GM21526 (cell line): ENCODE measurements at regions not wholly inside any gene's neighbourhood (a gene's known extent, or its start where the extent isn't known, plus 50 kb on each side); places are given as distances from the start of the nearest gene placed in this dataset.

Experiments used
- ATAC-seq: cut with Tn5 transposase; IDR thresholded peaks from one replicate; pipeline ENCODE4 v1.9.1; 2021; ENCODE audit warnings: moderate library complexity; ENCODE audit not compliant: unreplicated experiment, low FRiP score

GRCh38 chr2:181290182-181290581 is 167.0 kb upstream of the ITGA4 start:
- no peak for ATAC-seq

DNA sequence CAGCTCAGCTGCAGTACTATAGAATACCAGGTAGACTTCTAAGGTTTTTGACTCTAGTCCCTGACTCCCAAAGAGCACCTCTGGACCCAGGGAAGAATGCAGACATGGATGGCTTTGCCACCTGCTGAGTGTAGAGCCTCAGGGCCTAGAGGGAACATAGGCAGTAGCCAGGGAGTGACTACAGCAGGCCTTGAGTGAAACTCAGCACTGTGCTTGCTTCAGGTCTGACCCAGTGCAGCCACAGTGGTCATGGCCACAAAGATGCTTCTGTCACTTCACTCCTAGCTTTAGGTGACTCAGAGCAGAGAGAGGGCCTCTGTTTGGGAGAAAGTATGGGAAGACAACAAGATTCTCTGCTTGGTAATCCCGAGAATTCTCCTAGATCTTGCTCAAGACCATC is 162.2 kb upstream of the ITGA4 start:
- ATAC-seq, result no peak

- ATAC-seq, result no peak
These were observed 156.4 kb upstream of the ITGA4 start for GRCh38 chr2:181300600-181301291.

GRCh38 chr2:181304011-181304844 is 153.0 kb upstream of the ITGA4 start:
- ATAC-seq, result peak; percentile 33

DNA sequence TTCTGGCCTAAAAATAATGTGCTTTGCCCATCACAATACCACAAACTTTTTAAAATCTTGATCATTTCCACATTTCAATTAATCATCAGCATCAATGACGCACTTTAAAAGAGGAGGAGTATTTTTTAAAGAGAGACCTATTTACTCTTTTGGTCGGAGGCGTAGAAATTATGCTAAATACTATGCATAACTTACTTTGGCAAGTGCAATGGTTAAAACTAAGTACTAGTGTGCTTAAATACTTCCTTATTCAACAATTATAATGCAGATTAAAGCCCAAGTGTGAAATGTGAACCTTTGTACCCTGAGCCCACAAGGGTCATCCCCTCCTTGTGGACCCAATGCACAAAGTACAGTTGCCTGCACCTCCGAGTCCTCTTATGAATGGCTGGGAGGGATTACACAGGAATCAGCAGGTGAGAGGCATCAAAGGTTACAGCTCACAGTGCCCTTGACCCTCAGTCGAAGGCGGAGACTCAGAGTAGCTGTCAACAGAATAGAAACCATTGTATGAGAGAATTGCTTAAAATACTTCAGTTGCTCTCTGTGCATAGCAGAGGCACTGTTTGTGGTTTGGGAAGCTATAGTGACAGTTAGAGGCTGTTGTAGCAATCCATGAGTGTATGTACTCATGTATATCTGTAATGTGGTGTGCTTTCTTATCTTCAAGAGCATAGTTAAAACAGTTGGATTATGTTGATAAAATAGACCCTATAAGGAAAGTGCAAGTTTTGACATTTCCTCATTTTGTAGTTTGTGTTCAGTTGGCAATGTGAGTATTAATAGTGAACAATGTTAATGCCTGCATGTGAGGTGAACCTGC is 151.7 kb upstream of the ITGA4 start:
- peak; percentile 90 for ATAC-seq

DNA sequence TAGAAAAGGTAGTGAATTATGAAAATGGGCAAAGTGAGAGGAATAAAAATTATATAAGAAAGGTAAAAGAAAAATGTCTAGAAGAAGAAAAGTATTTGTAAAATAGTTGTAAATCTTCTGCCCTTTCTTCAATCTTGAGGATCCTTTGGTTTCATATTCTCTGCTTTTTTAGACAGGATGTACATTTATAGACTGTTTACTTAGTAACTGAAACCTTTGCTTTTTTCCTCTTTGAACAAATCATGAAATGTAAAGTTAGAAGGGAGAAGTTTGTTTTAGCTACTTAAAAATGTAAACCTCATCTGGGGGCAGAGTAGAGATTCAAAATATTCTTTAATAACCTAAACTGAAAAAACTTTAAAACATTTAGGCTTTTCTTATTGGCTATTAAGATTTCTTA is 150.4 kb upstream of the ITGA4 start:
- ATAC-seq, result no peak

DNA sequence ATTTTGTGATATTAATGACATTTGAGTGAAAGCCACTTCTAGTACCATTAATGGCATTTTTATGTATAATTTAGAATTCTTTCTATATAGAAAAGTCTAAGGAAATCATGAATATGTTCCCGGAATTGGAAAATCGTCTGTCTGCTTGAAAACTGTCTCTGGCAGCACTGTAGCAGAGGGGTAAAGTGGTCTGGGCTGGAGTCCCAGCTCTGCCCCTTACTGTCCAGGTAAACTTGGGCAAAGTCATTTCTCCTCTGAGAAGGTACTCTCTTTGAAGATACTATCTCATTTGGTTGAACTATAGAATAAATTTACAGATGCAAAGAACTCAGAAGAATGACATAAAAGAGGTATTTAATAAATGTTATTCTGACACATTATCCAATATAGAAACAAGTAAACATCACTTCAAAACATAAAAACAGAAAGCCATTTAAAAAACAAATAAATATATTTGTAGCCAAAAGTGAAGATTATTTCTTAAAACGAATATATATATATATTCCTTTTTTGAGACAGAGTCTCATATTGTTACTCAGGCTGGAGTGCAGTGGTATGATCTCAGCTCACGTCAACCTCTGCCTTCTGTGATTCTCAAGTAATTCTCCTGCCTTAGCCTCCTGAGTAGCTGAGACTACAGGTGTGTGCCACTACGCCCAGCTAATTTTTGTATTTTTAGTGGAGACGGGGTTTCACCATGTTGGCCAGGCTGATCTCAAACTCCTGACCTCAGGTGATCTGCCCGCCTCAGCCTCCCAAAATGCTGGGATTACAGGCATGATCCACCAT is 149.8 kb upstream of the ITGA4 start:
- ATAC-seq, result no peak

DNA sequence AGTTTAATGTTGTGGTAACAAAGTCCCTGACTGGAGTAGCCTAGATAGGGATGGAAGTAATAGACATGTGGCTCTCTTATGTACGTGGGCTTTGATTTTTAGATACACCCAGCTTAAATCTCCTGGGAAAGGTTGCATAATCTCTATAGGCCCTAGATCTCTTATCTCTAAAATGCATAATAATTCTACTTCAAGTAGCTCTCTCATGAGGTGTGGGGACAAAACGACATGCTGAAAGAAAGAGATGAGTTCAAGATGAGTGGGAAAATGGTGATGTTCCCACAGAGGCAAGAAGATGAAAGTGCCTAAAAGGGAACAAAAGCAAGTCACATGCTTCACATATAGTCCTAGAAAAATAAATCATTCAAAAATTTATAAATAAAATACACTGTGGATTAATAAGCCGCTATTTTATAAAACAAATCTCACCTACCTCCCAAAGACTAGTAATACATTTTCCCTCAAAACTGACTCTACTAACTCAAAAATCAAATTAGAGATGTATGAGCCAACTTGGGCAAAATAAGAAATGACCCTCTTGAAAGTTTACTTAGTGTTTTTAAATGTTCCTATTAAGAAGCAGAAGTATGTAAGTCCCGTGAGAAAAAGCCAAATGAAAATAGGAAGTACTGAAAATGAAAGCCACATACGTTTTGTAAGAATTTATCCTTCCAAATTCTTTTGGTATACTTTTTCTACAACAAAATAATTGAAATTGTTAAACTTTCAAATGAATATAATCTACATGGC is 148.2 kb upstream of the ITGA4 start:
- no peak for ATAC-seq

- ATAC-seq, result no peak
These were observed 147.6 kb upstream of the ITGA4 start for GRCh38 chr2:181309586-181309985.

DNA sequence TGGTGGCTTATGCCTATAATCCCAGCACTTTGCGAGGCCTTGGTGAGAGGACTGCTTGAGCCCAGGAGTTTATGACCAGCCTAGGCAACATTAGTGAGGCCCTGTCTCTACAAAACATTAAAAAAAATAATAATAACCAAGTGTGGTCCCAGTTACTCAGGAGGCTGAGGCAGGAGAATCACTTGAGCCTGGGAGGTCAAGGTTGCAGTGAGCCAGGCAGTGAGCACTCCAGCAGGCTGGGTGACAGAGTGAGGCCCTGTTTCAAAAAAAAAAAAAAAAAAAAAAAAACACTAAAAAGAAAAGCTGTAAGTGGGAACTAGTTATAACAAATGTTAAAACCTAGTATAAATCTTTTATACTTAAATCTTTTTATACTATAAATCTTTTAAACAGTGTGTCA is 146.2 kb upstream of the ITGA4 start:
- ATAC-seq, result no peak

GRCh38 chr2:181311837-181312236 is 145.3 kb upstream of the ITGA4 start:
- peak; percentile 28 for ATAC-seq

- ATAC-seq, result peak; percentile 79
These were observed 144.7 kb upstream of the ITGA4 start for GRCh38 chr2:181312515-181312927.

DNA sequence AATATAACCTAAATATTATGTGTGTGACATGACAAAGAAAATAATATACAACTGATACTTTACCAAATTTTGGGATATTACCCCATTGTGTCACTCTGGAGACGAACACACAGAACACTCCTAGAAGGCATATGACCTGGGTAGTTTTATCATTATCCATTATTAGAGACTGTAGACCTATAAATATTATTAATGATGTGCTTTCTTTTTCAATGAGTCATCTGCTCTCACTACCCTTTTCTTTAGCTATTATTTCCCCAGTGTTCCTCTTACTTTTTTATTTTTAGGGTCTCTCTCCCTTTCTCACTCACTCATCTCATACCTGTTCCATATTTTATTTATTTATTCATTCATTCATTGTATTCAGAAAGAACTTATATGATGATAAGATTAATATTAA is 143.3 kb upstream of the ITGA4 start:
- ATAC-seq, result no peak

- ATAC-seq, result no peak
These were observed 142.6 kb upstream of the ITGA4 start for GRCh38 chr2:181314551-181314950.

DNA sequence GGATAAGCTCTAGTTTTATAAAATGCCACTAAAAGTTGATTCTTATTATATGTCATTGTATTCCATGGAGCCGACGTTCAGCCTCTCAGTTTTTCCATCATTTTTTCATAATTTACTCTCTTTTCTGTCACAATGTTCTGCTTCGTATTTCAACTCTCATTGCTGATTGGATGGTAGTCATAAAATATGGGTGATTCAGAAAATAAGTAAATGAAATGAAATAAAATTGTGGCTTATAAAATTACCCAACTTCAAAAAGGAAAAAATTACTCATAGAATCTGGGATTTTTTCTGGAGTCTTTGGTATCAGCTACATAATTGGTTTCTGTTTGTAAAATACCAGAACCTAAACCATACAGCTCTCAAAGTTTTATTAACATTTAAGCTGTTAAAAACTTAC is 139.7 kb upstream of the ITGA4 start:
- no peak for ATAC-seq

- no peak for ATAC-seq
These were observed 138.5 kb upstream of the ITGA4 start for GRCh38 chr2:181318504-181319280.

- ATAC-seq, result no peak
These were observed 137.9 kb upstream of the ITGA4 start for GRCh38 chr2:181319286-181319685.

DNA sequence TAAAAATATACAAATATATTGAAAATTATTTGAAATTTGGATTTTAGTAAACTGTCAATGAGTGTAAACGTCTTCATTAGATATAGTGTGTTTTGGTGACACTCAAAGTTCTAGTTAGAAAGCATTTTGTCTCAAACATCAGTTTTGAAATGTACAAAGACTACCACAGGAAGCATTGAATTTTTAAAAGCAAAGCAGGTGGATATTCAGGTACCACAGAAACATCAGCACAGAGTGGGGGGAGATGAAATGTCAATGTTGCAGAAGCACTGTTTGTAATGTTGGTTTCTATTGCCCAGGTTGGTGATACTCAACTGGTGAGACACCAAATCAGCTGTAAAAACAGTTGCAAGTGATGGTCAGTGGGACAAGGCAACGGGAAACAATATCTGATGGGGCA is 136.5 kb upstream of the ITGA4 start:
- ATAC-seq, result no peak

DNA sequence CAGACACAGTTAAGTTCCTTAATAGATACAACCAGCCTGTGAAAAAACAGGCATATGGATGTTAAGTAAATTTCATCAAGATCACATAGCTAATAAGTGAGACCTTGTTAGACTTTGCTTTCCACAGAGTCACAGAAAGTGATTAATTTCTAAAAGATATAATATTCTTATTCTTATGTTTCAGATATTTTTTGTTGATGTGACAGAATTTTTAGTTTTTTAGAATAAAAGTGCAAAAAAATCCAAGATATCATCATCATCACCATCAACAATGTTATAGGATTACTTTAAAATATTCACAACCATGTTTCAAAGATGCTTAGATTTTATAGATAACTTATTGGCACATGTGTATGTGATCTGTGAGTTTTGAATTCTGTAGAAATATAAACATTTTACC is 132.3 kb upstream of the ITGA4 start:
- no peak for ATAC-seq
